Suprapubic skin (tissue), 4 donors: ENCODE measurements at regions not wholly inside any gene's neighbourhood (a gene's known extent, or its start where the extent isn't known, plus 50 kb on each side); places are given as distances from the start of the nearest gene placed in this dataset.

Experiments
- EP300 ChIP-seq: sonication (generic); formaldehyde crosslinking; IDR thresholded peaks from one replicate; pipeline ENCODE4 v1.6.1; 2017; ENCODE audit warnings: antibody characterized with exemption
- POLR2A ChIP-seq, 2 donors: fragments of 450-650 bp; IDR thresholded peaks; one replicate each; pipeline ENCODE4 v1.6.1; 2017; ENCODE audit warnings: antibody characterized with exemption in 2 of 2, mild to moderate bottlenecking in 2 of 2, moderate library complexity in 2 of 2
- POLR2AphosphoS5 ChIP-seq, 3 donors: sonication (generic); formaldehyde crosslinking; IDR thresholded peaks; one replicate each; pipeline ENCODE4 v1.6.1; 2017; ENCODE audit warnings: antibody characterized with exemption in 3 of 3
- TF ChIP-seq, protein P1 (sequence below), 2 donors: fragments of 200-600 bp in 1 of 2; fragments of 450-650 bp in 1 of 2; sonication (generic) in 1 of 2; IDR thresholded peaks; one replicate each; pipeline ENCODE4 v1.5.1; 2016 to 2019; ENCODE audit warnings: antibody characterized with exemption in 2 of 2, mild to moderate bottlenecking in 1 of 2, moderate library complexity in 1 of 2

- TF ChIP-seq EP300 (no peak), POLR2A (IDR thresholded peaks at IDR 0.05) (no peak), POLR2AphosphoS5 (IDR thresholded peaks at IDR 0.05) (no peak)
- TF ChIP-seq, protein P1, sequence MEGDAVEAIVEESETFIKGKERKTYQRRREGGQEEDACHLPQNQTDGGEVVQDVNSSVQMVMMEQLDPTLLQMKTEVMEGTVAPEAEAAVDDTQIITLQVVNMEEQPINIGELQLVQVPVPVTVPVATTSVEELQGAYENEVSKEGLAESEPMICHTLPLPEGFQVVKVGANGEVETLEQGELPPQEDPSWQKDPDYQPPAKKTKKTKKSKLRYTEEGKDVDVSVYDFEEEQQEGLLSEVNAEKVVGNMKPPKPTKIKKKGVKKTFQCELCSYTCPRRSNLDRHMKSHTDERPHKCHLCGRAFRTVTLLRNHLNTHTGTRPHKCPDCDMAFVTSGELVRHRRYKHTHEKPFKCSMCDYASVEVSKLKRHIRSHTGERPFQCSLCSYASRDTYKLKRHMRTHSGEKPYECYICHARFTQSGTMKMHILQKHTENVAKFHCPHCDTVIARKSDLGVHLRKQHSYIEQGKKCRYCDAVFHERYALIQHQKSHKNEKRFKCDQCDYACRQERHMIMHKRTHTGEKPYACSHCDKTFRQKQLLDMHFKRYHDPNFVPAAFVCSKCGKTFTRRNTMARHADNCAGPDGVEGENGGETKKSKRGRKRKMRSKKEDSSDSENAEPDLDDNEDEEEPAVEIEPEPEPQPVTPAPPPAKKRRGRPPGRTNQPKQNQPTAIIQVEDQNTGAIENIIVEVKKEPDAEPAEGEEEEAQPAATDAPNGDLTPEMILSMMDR (IDR thresholded peaks at IDR 0.05): no peak
Measured at GRCh38 chr11:37841016-37841415, 1243.0 kb upstream of the RAG2 start.
